Keratinocyte (primary cell): ENCODE measurements at regions not wholly inside any gene's neighbourhood (a gene's known extent, or its start where the extent isn't known, plus 50 kb on each side); places are given as distances from the start of the nearest gene placed in this dataset.

Experiments used
- DNase-seq: peaks from one replicate; pipeline ENCODE4 v3.0.0-alpha.2; 2011; ENCODE audit warnings: low read depth, missing footprints, low spot score
- FAIRE-seq: peaks from 2 replicates; lab custom pipeline; 2011; peaks lifted over from hg19 to GRCh38; lab: Jason Lieb, UNC
- H2AFZ ChIP-seq: 2 replicates; pipeline ENCODE4 v1.6.0; 2012; ENCODE audit warnings: low read length, control low read depth, inconsistent platforms; ENCODE audit not compliant: control insufficient read depth
- H3K27ac ChIP-seq: 2 replicates; pipeline ENCODE4 v1.5.1; 2011; ENCODE audit warnings: low read length; ENCODE audit not compliant: control insufficient read depth, insufficient read depth
- H3K27me3 ChIP-seq: 3 replicates; pipeline ENCODE4 v1.6.0; 2011; ENCODE audit warnings: low read length; ENCODE audit not compliant: control insufficient read depth, insufficient read depth; ENCODE audit errors: extremely low read depth
- H3K36me3 ChIP-seq, 2 experiments: 2 replicates in 1 of 2; 3 replicates in 1 of 2; pipeline ENCODE4 v1.5.1; 2011; ENCODE audit warnings: low read length in 2 of 2, mild to moderate bottlenecking in 1 of 2; ENCODE audit not compliant: control insufficient read depth in 2 of 2, insufficient read depth in 2 of 2; ENCODE audit errors: extremely low read depth in 1 of 2
- H3K4me1 ChIP-seq: 3 replicates; pipeline ENCODE4 v1.5.1; 2011; ENCODE audit warnings: low read length; ENCODE audit not compliant: control insufficient read depth, insufficient read depth; ENCODE audit errors: extremely low read depth
- H3K4me2 ChIP-seq: 3 replicates; pipeline ENCODE4 v1.6.0; 2011; ENCODE audit warnings: low read depth, low read length; ENCODE audit not compliant: control insufficient read depth, insufficient read depth; ENCODE audit errors: extremely low read depth
- H3K4me3 ChIP-seq, 3 experiments: fragments of 200-600 bp in 1 of 3; sonication (generic) in 1 of 3; 2 replicates in 2 of 3; 3 replicates in 1 of 3; pipeline ENCODE4 v1.5.1; 2011 to 2016; ENCODE audit warnings: low read length in 3 of 3, mild to moderate bottlenecking in 3 of 3, control low read depth in 2 of 3, inconsistent platforms in 1 of 3, low read depth in 1 of 3, mixed read lengths in 1 of 3, mixed run types in 1 of 3, moderate library complexity in 1 of 3; ENCODE audit not compliant: control insufficient read depth in 2 of 3, insufficient read depth in 2 of 3; ENCODE audit errors: extremely low read depth in 1 of 3
- H3K79me2 ChIP-seq: 2 replicates; pipeline ENCODE4 v1.6.0; 2012; ENCODE audit warnings: low read length; ENCODE audit not compliant: control insufficient read depth, insufficient read depth
- H3K9ac ChIP-seq: 3 replicates; pipeline ENCODE4 v1.6.0; 2011; ENCODE audit warnings: low read length; ENCODE audit not compliant: control insufficient read depth, insufficient read depth; ENCODE audit errors: extremely low read depth
- H3K9me1 ChIP-seq: 3 replicates; pipeline ENCODE4 v1.6.0; 2011; ENCODE audit warnings: low read length; ENCODE audit not compliant: control insufficient read depth, insufficient read depth; ENCODE audit errors: extremely low read depth
- H3K9me3 ChIP-seq: 2 replicates; pipeline ENCODE4 v1.5.1; 2012; ENCODE audit warnings: low read depth, low read length; ENCODE audit not compliant: control insufficient read depth
- H4K20me1 ChIP-seq: 3 replicates; pipeline ENCODE4 v1.6.0; 2011; ENCODE audit warnings: low read length; ENCODE audit not compliant: control insufficient read depth, insufficient read depth; ENCODE audit errors: extremely low read depth
- CTCF ChIP-seq, 3 experiments: IDR thresholded peaks in 1 of 3; conservative IDR thresholded peaks in 1 of 3; optimal IDR thresholded peaks in 1 of 3; 2 replicates in 2 of 3; 3 replicates in 1 of 3; pipeline versions ENCODE3 to v1.5.1; 2011; ENCODE audit warnings: low read length in 3 of 3, mild to moderate bottlenecking in 3 of 3, moderate library complexity in 2 of 3, control low read depth in 1 of 3, inconsistent platforms in 1 of 3; ENCODE audit not compliant: insufficient read depth in 2 of 3; ENCODE audit errors: extremely low read depth in 1 of 3
- EZH2 ChIP-seq: IDR thresholded peaks from one replicate; pipeline ENCODE4 v1.6.1; 2012; ENCODE audit warnings: inconsistent platforms, mild to moderate bottlenecking, low read length, moderate library complexity
- dilution Hi-C: fragments of 300-500 bp; cut with MboI; formaldehyde crosslinking; loops from one replicate; pipeline ENCODE4 v1.7.0; 2020; ENCODE audit warnings: low sequenced_read_pairs; ENCODE audit not compliant: extremely low pct_ligation_motif_present

- H3K9me3 ChIP-seq = no peaks in the 10 kb centered on the region
- no peak overlapping the region for H3K27ac ChIP-seq
- H4K20me1 ChIP-seq = no peaks in the 10 kb centered on the region
- H3K9me1 ChIP-seq = no peaks in the 10 kb centered on the region
- H3K4me2 ChIP-seq = no peak overlapping the region
- TF ChIP-seq CTCF (optimal IDR thresholded peaks at IDR 0.05 in 1 of 3, IDR thresholded peaks at IDR 0.05 in 1 of 3, conservative IDR thresholded peaks at IDR 0.05 in 1 of 3; ENCODE audit: extremely low read depth in 1 of 3, insufficient read depth in 2 of 3, low read length in 3 of 3) (no peak), EZH2 (no peak)
- no peaks in the 10 kb centered on the region for H3K36me3 ChIP-seq
- peaks cover 7% of the 10 kb centered on the region for H3K27me3 ChIP-seq
- DNase-seq (no peak), FAIRE-seq (no peak)
- no peaks in the 10 kb centered on the region for H3K79me2 ChIP-seq
- dilution Hi-C loops = no loop called here
- H2AFZ ChIP-seq = no peak overlapping the region
- no peak overlapping the region for H3K9ac ChIP-seq
- H3K4me3 ChIP-seq = no peak overlapping the region
- H3K4me1 ChIP-seq = no peaks in the 10 kb centered on the region
Measured at GRCh38 chr13:50369646-50370045, 354.4 kb downstream of the KCNRG start.

GRCh38 chr13:50370303-50370950 is 355.2 kb downstream of the KCNRG start:
- Histone ChIP-seq H3K36me3 (no peaks in the 10 kb centered on the region), H3K79me2 (no peaks in the 10 kb centered on the region), H3K27me3 (peaks cover 7% of the 10 kb centered on the region), H3K4me3 (no peak overlapping the region), H4K20me1 (no peaks in the 10 kb centered on the region), H2AFZ (no peak overlapping the region), H3K9me3 (no peaks in the 10 kb centered on the region), H3K27ac (no peak overlapping the region), H3K4me2 (no peak overlapping the region), H3K9ac (no peak overlapping the region), H3K4me1 (no peaks in the 10 kb centered on the region), H3K9me1 (no peaks in the 10 kb centered on the region)
- dilution Hi-C loops = no loop called here
- no peak for TF ChIP-seq EZH2
- no peak for TF ChIP-seq CTCF (optimal IDR thresholded peaks at IDR 0.05 in 1 of 3, IDR thresholded peaks at IDR 0.05 in 1 of 3, conservative IDR thresholded peaks at IDR 0.05 in 1 of 3; ENCODE audit: extremely low read depth in 1 of 3, insufficient read depth in 2 of 3, low read length in 3 of 3)
- FAIRE-seq (no peak), DNase-seq (no peak)
